GM12873 (cell line): ENCODE measurements at regions not wholly inside any gene's neighbourhood (a gene's known extent, or its start where the extent isn't known, plus 50 kb on each side); places are given as distances from the start of the nearest gene placed in this dataset.

ENCODE experiments used
- TF ChIP-seq, protein P1 (sequence below): IDR thresholded peaks from 2 replicates; pipeline ENCODE4 v1.5.1; 2012; ENCODE audit warnings: low read depth, mild to moderate bottlenecking, moderate library complexity, low read length, control low read depth; ENCODE audit not compliant: insufficient read depth; ENCODE audit errors: missing control alignments

DNA sequence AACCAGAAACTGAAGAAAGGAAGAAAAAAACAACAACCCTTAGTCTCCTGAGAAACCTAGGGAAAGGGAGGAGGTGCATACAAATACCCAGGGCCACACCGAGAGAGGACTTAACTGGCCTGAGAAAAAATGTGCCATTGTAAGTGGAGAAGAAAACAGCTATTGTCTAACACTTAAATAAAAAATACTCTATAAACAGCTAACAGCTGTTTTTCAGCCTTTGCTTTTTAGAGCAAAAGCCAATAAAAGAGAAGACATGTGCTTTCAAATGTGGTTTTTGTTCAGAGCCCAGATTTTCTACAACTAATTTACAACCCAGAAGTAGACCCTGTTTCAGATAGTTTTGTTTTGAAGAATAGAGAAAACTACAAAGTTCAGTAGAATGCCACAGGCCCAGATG, 56.0 kb upstream of the SLC22A16 start:
- TF ChIP-seq, protein P1, sequence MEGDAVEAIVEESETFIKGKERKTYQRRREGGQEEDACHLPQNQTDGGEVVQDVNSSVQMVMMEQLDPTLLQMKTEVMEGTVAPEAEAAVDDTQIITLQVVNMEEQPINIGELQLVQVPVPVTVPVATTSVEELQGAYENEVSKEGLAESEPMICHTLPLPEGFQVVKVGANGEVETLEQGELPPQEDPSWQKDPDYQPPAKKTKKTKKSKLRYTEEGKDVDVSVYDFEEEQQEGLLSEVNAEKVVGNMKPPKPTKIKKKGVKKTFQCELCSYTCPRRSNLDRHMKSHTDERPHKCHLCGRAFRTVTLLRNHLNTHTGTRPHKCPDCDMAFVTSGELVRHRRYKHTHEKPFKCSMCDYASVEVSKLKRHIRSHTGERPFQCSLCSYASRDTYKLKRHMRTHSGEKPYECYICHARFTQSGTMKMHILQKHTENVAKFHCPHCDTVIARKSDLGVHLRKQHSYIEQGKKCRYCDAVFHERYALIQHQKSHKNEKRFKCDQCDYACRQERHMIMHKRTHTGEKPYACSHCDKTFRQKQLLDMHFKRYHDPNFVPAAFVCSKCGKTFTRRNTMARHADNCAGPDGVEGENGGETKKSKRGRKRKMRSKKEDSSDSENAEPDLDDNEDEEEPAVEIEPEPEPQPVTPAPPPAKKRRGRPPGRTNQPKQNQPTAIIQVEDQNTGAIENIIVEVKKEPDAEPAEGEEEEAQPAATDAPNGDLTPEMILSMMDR, result no peak

DNA sequence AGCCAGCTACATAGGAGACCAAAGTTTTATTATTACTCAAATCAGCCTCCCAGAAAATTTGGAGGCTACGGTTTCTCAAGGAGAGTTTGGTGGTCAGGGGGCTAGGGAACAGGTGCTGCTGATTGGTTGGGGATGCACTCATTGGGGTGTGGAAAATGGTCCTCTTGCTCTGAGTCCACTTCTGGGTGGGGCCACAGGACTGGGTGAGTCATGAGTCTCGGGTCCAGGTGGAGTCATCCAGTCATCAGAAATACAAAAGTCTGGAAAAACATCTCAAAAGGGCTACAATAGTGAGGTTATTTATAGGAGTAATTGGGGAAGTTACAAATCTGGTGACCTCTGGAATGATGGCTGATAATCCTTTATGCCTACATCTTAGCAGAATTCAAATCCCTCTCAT, 54.3 kb upstream of the SLC22A16 start:
- TF ChIP-seq, protein P1, result no peak

DNA sequence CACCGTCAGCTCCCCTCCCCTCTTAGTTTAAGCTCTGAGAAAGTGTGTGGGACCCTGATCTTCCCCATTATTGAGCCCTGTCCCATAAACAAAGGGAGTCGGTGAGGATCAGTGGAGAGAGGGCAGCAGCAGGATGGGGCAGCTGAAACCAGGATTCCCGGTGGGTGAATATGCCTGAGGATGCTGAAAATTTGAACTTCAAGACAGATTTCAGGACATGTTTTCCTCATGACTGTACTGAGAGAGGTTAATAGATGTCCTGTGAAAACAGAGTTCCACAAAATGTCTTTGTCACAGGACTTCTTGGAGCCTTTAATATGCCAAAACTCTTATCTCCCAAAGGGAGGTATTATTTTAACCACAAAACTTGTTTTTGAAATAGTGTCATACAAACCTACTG, 53.5 kb upstream of the SLC22A16 start:
- TF ChIP-seq, protein P1, result no peak

DNA sequence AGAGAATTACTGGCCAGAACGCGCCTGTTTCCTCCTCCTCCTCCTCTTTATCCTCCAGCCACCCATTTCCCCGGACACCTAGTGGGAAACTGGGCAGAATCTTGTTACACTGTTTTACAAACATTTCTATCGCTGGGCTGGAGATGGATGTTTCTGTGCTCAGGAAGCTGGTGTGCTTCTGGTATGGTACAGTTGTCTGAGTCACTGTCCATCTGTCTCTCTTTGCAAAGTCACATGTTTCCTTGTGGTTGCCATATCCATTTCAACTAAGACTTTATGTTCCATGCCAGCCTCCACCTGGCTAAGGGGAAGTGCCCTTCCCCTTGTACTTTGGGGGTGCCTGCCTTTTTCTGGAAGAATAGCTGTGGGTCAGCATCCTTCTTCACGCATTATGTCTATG, 52.9 kb upstream of the SLC22A16 start:
- TF ChIP-seq, protein P1, result no peak

DNA sequence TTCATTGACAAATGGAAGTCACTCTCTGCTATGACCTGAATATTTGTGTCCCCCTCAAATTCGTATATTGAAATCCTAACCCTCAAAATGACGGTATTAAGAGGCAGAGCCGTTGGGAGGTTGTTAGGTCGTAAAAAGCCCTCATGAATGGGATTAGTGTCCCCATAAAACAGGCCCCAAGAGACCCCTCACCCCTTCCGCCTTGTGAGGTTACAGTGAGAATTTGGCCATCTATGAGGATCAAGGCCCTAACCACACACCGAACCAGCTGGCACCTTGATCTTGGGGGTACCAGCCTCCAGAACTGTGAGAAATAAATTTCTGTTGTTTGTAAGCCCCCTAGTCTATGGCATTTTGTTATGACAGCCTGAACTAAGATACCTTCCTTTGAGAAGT, 52.5 kb upstream of the SLC22A16 start:
- TF ChIP-seq, protein P1, result no peak

DNA sequence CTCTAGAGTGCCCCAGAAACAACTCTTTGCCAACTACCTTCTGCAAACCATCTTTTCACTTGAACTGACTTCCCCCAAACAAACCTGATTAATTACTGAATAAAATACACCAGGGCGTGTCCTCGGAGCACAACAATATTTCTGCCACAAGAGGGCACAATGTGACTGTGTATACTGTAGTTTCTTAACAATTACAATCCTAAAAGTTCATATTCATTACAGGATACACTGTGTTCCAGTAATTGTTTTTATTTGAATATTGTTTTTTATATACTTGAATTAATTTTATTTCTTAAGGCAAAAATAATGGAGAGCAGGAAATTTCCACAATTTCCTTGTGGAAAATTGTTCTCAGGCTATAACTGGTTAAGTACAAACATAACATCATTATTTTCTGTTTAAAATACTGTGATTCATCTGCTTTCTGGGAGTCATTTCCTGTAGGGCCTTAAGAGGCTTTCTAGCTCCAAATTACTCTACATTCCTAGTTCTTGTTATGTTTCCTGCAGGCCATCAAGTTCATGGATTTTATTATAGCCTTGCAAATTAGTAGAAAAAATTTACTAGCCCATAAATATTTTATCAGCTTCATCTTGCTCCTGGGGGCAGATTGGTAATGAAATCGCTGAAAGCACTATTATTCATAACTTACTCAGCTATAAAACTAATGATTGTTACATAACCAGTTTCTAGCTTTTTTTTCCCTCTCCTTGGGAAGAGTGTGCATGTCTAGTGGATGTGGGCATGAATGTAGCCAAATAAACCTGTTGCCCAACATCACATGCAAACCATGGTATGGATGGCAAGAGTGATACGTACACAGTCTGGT, 51.9 kb upstream of the SLC22A16 start:
- TF ChIP-seq, protein P1, result peak; percentile 58

DNA sequence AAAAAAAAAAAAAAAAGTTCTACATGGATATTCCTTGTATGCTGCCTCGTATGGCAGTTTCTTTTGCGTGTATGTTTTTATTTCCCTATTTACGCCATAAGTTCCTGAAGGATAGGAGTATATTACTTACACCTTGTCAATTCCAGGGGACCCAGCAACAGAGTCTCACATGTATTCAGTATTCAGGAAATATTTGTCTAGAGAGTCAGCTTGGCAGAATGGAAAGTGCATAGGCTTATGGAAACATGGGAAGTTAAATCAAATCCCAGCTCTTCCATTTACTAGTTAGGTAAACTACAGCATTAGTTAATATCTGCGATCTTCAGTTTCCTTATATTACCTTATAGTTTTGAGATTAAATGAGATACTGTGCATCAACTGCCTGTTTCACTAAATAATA, 51.1 kb upstream of the SLC22A16 start:
- TF ChIP-seq, protein P1, result no peak
